ENCODE measurements at regions not wholly inside any gene's neighbourhood (a gene's known extent, or its start where the extent isn't known, plus 50 kb on each side); places are given as distances from the start of the nearest gene placed in this dataset.
"Not testable (repeated sequence)": the region's sequence is repeated elsewhere in the genome, so short reads cannot be mapped to it uniquely, and the experiment has no call there.

DNA sequence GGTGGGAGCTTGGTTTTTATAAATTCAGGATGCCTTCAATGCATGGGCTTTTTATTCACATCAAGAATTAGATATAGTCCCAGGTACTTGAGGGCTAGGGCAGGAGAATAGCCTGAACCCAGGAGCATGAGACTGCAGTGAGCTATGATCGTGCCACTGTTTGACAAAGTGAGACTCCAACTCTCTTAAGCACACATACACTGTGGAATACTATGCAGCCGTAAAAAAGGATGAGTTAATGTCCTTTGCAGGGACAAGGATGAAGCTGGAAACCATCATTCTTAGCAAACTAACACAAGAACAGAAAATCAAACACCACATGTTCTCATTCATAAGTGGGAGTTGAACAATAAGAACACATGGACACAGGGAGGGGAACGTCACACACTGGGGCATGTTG is 470.0 kb downstream of the SETD4 start:
- not testable (repeated sequence) for DNase-seq

DNA sequence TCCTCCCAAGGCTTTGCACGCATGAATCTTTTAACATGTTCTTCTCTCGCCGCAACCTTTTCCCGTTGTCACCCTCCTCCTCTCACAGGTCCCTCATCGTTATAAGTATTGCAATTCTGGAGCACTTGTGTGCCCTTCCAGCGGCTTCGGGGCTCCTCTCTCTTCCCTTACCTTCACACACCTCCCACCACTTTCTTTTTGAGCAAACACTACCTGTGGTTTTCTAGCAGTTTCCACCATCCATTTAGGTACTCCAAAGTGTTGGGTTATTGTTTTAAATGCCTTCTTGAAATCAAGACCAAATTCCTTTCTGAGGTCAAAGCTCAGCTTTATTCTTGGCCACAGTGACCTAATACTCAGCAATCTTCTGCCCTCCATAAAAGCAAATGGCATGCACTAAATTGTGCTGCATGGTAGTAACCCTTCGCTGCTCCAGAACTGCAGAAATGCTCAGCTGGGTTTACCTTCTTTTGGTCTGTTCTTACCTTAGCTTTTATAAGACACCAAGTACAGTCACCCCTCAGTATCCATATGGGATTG is 472.4 kb downstream of the SETD4 start:
- no peak for DNase-seq

DNA sequence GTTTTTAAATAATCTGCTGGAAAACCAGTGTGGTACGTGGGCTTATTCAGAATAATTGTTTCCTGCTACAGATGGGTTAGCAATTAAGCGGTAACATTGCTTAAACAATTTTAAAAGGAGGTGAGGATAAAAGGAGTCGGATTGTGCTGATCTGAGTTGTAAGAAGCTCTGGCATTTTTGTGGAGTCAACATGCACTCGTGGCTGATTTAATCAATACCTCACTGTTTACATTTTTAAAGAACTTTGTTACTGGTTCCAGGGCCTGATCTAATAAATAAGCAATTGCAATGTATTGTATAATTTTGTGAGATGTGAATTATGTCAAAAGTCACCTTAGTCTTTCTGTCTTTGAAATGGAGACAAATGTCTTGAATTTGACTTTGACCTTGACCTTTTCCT is 474.0 kb downstream of the SETD4 start:
- no peak for DNase-seq

DNA sequence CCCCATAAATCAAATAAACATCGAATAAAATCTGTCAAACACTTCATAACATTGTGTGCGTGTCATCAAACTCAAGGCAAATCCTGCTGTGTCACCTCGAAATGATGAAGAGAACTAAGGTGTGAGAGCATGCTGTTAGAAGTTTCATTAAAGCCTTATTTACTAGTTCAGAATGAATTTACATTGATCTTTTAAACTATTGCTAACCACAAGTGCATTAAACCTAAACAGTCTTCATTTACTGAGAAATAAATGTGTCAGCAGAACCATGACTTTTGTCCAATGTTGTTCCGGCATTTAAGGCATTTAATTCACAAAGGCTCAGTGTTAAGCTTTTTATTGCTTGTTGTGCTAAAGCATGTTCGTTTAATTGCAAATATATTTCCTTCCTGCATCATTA is 474.4 kb downstream of the SETD4 start:
- no peak for DNase-seq

DNA sequence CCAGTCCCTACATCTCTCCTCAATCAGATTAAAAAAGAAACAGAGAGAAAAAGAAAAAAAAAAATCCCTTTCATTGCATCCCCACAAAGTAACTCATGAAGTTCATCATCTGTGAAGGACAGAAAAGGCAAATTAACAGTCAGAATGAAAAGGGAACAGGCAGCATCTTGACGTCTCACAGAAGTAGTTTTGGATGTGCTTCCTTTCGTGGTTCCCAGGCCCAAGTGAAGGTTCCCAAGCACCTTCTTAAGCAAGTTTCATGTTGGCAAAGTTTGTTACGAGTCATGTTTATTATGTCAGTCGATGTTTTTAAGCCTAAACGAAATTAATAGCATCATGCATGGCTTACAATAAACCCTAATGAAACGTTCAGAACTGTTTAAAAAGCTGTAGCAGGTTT is 475.2 kb downstream of the SETD4 start:
- no peak for DNase-seq

DNA sequence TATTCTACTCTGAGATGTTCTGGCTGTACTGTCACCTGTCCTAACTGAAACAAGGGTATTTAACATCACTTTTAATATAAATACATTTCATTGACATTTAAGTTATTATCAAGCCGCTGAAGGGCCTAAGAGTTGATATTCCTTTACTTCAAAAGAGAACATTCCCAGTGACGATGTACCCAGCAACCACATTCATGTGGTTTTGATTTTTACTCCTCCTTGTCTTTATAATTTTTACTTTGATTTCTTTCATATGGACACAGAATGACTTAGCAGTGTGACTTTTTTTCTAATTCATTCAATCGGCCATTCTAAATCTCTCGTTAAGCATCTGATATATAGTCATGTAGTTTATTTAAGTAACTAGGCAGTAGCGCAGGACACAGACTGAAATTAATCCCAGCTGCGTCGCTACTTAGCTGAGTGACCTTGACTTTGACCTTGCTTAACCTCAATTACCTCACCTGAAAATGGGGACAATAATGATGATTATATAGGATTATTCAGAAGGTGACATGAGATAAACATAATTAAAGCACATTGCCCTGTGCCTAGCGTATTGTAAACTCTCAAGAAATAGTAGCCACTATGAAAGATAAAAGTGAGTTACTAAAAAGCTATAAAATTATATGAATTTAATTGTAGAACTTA is 476.6 kb downstream of the SETD4 start:
- no peak for DNase-seq

DNA sequence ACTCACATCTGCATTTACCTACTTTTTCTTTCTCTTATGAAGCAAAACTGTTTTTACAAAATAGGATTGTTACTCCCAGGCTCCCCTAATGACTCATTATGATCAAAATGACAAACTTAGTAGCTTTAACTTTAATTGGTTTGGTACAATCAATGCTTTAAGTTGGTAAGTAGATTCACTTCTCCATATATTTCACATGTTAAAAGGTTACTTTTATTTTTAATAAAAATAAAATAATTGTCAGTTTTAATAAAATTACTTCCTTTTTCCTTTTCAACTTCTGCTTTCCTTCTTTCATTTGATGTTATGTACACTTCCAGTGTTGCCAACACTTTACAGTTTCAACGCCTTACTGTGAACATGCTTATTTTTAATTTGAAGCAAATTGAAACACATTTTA is 477.6 kb downstream of the SETD4 start:
- DNase-seq, result no peak

DNA sequence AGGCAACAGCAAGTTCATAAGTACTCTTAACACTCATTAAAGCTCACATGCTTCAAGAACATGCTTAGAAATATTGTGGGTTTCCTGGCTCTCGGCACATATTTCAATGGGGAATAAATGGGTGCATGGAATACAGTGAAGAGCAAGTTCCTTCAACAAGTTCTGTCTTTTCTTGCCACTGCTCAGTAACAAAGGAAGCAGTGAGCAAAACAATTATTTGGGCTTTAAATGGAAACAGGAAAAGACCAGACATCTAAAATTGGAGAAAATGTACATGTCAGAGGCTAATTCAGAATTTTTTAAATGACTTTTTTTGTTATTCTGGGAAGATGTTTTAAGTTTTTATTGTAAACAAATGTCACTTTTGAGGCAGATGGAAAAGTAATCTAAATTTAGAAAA is 478.7 kb downstream of the SETD4 start:
- no peak for DNase-seq

DNA sequence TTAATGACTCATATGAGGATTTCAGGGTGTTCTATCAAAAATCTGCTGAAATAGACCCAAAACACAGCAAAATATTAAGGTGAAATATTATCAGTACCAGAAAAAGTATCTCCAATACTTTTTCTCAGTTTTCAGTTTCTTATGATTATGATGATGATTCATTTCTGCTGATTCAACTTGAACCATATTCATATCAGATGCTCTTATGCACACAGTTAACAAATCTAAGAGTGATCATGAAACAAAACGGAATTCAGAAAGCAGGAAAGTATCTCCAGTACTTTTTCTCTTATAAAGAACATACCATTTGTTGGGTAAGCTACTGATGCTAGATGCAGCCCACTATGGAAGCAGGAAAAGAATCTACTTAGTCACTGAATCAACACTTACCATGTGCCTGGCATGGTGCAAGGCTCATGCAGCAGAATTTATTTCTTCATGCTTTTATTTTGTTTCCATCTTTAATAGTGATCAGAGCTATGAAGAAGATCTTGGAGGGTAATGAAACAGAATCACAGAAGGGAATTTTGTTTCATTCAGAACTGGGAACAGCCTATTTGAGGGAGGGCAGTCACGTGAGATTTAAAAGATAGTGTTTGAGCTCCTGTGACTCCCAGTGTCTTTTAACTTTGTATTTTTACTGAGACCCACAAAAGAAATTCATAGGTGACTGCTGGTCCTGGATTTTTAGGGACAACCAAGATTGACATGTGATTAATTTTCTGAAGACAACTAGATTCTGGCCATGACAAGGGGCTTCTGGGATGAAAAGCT is 480.6 kb downstream of the SETD4 start:
- DNase-seq, result no peak

DNA sequence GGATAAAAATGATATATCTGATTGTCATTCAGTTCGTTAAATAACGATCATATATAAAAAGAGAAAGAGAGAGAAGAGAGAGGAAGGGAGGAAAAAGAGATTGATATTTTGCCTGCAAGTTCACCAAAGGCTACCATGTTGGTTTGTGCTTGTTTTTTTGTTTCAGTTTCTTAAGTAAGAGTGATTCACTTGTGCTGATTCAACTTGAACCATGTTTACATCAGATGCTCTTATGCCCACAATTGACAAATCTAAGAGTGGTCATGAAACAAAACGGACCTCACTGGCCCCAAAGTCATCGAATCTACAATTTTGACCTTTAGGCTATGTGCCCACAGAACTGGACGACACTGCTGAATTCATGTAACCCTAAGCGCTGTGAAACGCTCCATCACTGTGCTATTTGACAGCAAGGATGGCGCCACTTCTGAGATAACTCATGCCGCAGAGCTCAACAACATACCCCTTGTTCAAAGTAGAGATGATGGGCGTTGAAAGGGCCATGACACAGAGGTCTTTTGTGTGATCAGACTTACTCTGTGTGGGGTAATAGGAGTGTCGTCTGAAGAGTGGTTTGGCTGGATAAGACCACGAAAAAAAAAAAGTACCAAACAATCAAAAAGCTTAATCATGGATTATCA is 481.4 kb downstream of the SETD4 start:
- DNase-seq, result no peak

DNA sequence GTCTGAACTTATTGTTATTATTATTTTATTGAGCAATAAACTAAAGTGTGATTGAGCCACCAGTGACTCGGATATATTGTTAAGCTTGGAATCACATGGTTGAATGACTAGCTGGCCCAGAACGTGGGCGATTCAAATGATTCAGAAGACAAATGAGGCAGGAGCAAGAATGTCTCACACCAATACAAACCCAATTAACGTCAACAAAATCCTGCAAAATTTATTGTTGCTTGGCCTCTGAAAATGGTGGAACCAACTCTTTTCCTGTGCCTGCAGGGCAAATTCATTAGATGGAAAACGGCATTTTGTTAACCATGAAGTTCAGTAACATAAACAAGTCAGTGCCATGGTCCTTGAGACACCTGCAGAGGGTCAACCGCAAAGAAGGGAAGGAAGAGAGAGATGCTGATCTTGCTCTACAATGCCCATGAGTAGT is 482.0 kb downstream of the SETD4 start:
- DNase-seq, result no peak

DNA sequence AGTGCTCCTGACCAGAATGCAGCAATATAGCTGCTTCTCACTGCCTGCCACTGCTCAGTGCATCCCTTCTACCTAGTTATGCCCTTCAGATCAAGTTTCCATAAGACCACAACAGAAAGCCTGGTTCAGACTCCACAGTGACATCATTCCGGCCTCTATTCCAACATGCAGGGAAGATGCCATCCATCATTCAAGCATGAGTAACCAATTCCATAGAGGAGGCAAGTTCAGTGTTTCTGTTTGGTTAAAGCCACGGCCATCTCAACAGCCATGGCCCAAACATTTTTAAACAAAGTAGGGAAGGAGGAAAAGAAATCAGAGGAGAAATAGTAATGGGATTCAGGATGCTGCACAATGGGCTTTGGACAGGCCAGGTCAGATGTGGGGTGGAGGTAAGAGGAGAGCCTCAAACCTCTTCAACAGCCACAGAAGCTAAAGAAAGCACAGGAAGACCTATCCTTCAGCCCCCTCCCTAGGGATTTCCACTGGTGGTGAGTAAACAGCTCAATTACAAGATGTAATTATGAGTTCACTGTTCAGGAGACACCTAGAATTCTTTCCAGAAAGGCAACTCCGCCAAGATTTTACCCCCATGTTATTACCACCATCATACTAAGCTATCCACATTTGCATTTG is 484.9 kb downstream of the SETD4 start:
- no peak for DNase-seq

DNA sequence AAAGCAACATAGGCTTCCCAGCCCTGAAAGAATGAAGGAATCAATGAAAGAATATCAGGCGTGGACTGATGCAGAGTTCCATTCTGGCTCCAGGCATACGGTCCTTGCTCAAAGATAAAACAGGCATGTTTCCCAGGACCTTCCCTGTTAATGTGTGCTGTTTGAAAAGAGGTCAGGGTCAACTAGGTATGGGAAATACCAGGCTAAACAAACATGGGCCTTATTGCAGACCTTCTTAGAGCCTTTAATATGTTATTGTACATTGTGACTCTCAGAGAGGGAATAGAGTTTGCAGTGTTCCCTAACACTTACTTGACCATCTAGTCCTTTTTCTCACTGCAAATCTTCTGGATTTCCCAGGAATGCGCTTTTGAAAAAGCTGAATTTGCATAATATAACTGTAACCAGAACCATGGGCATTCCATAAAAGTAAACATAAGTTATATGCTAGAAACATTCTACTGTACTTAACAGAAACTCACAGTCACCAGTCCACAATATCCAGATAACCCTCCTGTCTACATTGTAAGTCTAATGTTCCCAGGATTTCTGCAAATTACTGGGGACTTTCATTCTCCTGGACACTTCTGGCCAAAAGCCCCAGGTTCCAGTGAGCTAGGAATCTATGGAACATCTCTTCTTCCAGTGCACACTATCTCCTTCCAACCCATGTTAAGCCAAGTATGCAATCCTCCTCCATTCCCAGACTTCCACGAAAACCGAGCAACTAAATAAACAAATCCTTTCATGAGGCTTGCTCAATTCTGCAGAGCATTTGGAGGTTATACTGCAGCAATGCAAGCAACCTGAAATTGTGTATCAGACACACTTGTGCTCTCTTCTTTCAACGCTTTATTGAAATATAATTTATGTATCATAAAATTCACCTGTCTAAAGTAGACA is 486.6 kb downstream of the SETD4 start:
- no peak for DNase-seq

DNA sequence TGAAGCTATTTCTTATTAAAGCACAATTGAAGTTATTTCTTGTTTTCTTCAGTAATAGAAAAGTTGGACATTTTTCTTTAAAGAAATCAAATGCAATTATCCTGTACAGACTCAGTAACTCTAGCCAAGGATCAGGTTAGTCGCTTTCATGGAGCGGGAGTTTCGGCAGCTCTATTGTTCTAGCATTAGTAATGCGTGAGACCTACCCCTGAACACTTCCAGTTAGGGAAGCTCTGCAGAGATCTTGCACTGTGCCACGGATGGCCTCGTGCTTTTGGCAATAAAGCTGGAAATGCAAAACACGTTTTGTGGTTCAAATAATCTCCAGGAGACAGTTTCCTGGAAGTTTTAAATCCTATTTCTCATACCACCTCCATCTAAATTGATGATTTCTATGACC is 488.4 kb downstream of the SETD4 start:
- no peak for DNase-seq

DNA sequence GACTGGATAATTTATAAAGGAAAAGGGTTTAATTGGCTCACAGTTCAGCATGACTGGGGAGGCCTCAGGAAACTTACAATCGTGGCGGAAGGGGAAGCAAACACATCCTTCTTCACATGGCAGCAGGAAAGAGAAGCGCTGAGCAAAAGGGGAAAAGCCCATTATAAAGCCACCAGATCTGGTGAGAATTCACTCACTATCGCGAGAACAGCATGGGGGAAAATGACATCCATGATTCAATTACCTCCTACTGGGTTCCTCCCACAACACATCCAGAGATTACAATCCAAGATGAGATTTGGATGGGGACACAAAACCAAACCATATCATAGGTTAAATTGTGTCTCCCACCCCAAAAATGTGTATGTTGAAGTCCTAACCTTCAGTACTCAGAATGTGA is 491.7 kb downstream of the SETD4 start:
- DNase-seq, result no peak

DNA sequence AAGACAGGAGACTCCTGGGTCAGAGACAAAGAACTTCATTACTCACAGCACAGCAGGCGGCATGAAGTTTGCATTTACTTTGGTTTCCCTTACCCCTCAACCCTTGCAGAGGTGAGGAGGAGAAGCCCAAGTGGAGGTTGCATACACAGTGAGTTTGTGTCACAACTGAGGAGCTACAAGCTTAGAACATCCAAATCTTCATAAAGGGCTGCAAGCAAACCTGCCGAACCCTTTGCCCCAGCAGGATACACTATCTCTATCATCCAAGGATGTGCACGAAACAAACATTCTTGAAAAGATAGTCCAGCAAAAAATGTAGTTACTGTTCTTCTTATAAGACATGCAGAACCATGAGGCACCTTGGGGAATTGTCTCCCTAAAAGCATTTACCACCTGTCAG is 493.5 kb downstream of the SETD4 start:
- DNase-seq, result no peak

DNA sequence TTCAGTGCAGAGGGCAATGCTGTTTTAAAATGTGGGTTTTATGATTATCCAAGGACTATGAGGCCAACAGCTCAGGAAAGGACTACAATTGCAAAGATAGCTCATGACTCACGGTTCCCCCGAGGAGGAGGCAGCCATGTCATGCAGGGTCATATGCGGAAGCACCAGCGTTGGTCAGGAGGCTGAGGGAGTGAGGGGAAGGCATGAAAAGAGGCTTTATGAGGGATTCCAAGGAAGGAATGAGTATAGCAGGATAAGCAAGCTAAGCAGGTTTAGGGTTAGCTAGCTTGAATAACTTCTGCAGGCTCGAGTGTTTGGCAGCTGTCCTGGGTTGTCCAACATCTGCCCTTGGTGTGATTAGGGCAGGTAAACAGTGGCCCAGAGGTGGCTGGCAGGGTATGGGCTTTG is 495.1 kb downstream of the SETD4 start:
- DNase-seq, result no peak

DNA sequence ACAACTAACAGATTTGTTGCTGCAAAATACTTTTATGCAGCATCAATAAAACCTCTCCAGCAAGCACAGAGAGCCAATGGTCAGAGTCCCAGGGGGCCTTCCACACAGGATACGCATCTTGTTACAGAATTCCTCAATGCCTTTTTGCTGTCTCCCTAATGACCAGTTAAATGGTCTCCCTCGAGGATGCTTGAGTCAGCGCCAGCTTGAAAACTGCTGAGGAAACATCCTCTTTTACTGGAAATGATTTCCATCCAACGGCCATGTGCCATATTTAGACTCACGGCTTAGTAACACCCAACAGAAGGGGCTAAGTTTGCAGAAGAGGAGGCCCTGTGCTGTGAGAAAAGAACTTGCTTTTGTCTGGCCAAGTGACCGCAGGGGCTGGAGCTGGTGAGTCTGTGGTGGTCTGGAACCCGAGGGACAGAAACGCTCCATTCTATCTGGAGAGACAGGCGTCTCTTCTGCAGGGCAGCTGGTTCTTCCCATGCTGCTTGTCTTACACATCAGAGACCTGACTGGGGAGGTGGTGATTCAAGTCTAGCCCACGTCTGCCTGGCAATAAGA is 496.4 kb downstream of the SETD4 start:
- no peak for DNase-seq

DNA sequence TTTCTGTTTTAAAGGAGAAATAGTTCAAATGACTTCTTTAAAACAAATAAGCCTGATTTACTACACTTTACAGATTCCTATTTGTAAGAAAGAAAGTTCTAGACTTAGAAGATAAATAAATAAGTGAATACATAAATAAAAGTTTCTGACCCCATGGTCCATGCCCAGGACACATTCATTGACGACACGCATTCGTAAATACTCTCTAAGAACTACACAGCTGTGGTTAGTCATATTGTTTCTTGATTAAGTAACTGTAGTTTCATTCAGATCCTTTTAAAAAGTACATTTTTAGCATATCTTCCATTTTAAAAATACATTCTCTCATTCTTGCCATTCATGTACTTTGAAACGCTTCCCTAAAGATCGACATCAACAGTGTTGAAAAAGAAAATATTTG is 497.4 kb downstream of the SETD4 start:
- DNase-seq, result no peak

DNA sequence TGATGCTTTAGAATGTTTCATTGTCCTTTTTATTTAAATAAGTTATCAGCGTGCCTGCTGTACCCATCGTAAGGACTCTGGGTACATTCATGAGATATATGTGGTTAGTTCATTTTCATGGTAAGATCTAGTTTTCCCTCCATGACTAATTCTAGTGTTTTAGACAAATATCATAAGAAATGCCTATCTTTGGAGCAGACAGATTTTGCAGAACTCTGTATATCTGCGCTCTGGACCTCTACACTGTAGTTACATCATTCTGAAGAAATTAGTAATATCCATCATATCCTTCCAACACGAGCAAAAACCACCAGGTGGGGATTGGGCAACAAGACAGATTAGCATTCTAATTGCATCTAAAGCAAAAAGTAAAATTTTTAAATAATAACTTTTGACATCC is 499.2 kb downstream of the SETD4 start:
- no peak for DNase-seq

DNA sequence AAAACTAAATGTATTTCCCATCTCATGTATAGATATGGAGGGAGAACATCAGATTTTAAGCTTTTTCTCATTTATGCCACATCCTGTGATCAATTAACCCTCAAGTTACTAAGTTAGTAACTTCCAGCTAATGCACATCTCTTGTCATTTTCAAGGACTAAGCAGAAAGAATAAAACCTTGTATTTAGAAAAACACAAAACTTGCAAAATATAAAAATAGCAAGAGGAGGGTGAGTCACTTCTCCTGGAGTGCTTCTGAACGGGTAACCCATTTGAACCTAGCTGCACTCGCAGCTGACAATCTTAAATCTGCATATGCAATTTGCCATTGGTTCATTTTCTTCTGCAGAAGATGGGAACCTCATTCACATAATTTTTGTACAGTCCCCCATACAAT is 500.5 kb downstream of the SETD4 start:
- no peak for DNase-seq

Data from effector CD8-positive, alpha-beta T cell (primary cell).